H1 (cell line): ENCODE measurements at regions not wholly inside any gene's neighbourhood (a gene's known extent, or its start where the extent isn't known, plus 50 kb on each side); places are given as distances from the start of the nearest gene placed in this dataset.
"Not testable (repeated sequence)": the region's sequence is repeated elsewhere in the genome, so short reads cannot be mapped to it uniquely, and the experiment has no call there.

Source experiments
- CTCF ChIA-PET: fragments of 300-600 bp; sonication (Branson Sonifier 250); formaldehyde crosslinking; loops from one replicate; lab custom pipeline; 2021; ENCODE audit not compliant: partially characterized antibody; lab: Charles Lee
- POLR2A ChIA-PET: fragments of 300-600 bp; sonication (Branson Sonifier 250); formaldehyde crosslinking; loops from one replicate; lab custom pipeline; 2021; ENCODE audit warnings: inconsistent platforms; ENCODE audit not compliant: partially characterized antibody; lab: Charles Lee
- DNase-seq, 2 experiments: peaks; one replicate each; pipeline versions ENCODE4 v3.0.0 to v3.0.0-alpha.2; 2010 to 2022; ENCODE audit warnings: low spot score in 2 of 2, low read depth in 1 of 2, mixed read lengths in 1 of 2
- FAIRE-seq: peaks from 2 replicates; lab custom pipeline; 2011; peaks lifted over from hg19 to GRCh38; lab: Jason Lieb, UNC
- H2AFZ ChIP-seq: 2 replicates; pipeline ENCODE4 v1.8.1; 2012; ENCODE audit warnings: low read length, inconsistent platforms
- H2AK5ac ChIP-seq: 2 replicates; pipeline ENCODE4 v1.6.1; 2013; ENCODE audit warnings: low read depth, low read length
- H2BK120ac ChIP-seq: replicated peaks from 2 replicates; pipeline ENCODE3; 2013; ENCODE audit warnings: low read depth, low read length, inconsistent platforms
- H2BK12ac ChIP-seq: 2 replicates; pipeline ENCODE4 v1.6.1; 2013; ENCODE audit warnings: low read depth, low read length
- H2BK15ac ChIP-seq: 2 replicates; pipeline ENCODE4 v1.6.1; 2013; ENCODE audit warnings: low read length
- H2BK20ac ChIP-seq: 2 replicates; pipeline ENCODE4 v1.6.1; 2013; ENCODE audit warnings: low read length
- H2BK5ac ChIP-seq: 2 replicates; pipeline ENCODE4 v1.6.1; 2013; ENCODE audit warnings: low read depth, low read length
- H3K14ac ChIP-seq: 2 replicates; pipeline ENCODE4 v1.6.1; 2013; ENCODE audit warnings: inconsistent platforms; ENCODE audit not compliant: insufficient read length
- H3K18ac ChIP-seq: 2 replicates; pipeline ENCODE4 v1.6.1; 2013; ENCODE audit warnings: low read length; ENCODE audit errors: extremely low read depth
- H3K23ac ChIP-seq: 2 replicates; pipeline ENCODE4 v1.6.1; 2013; ENCODE audit warnings: inconsistent platforms; ENCODE audit not compliant: insufficient read length
- H3K23me2 ChIP-seq: 2 replicates; pipeline ENCODE4 v1.6.1; 2013; ENCODE audit warnings: low read depth, low read length
- H3K27ac ChIP-seq: 2 replicates; pipeline ENCODE4 v1.6.1; 2011; ENCODE audit warnings: low read depth, low read length, inconsistent platforms
- H3K27me3 ChIP-seq, 4 experiments: replicated peaks in 1 of 4; 1 replicate in 1 of 4; 2 replicates in 3 of 4; pipeline versions ENCODE4 v1.6.1 to v1.8.1; 2011 to 2013; ENCODE audit warnings: low read length in 3 of 4, mild to moderate bottlenecking in 3 of 4, inconsistent platforms in 2 of 4, mixed read lengths in 2 of 4, moderate library complexity in 1 of 4; ENCODE audit not compliant: control insufficient read depth in 3 of 4, insufficient read depth in 3 of 4; ENCODE audit errors: extremely low read depth in 1 of 4
- H3K36me3 ChIP-seq, 4 experiments: 2 replicates each; pipeline versions ENCODE4 v1.6.1 to v1.8.1; 2011 to 2013; ENCODE audit warnings: mild to moderate bottlenecking in 4 of 4, low read length in 3 of 4, moderate library complexity in 2 of 4, control low read depth in 1 of 4, inconsistent platforms in 1 of 4; ENCODE audit not compliant: insufficient read depth in 4 of 4, control insufficient read depth in 2 of 4
- H3K4ac ChIP-seq: replicated peaks from 2 replicates; pipeline ENCODE3; 2013; ENCODE audit warnings: low read length, low read depth, mixed read lengths, inconsistent platforms; ENCODE audit not compliant: insufficient read length
- H3K4me1 ChIP-seq, 4 experiments: replicated peaks in 1 of 4; 1 replicate in 1 of 4; 2 replicates in 3 of 4; pipeline versions ENCODE4 v1.6.1 to v1.8.1; 2011 to 2013; ENCODE audit warnings: low read length in 3 of 4, inconsistent platforms in 2 of 4, mixed read lengths in 1 of 4; ENCODE audit not compliant: insufficient read depth in 4 of 4, control insufficient read depth in 3 of 4
- H3K4me2 ChIP-seq, 2 experiments: 2 replicates each; pipeline versions ENCODE4 v1.6.1 to v1.8.1; 2011 to 2013; ENCODE audit warnings: low read depth in 2 of 2, low read length in 2 of 2, control low read depth in 1 of 2, inconsistent platforms in 1 of 2, mild to moderate bottlenecking in 1 of 2; ENCODE audit not compliant: insufficient read depth in 1 of 2
- H3K4me3 ChIP-seq, 4 experiments: fragments of 200-600, 300-600 bp in 1 of 4; sonication (generic), shearing (Covaris generic), sonication (Bioruptor Twin) in 1 of 4; 2 replicates each; pipeline versions ENCODE4 v1.5.1 to v1.8.1; 2011 to 2016; ENCODE audit warnings: low read length in 4 of 4, low read depth in 3 of 4, control low read depth in 2 of 4, inconsistent platforms in 2 of 4, mild to moderate bottlenecking in 2 of 4, mixed read lengths in 1 of 4, moderate library complexity in 1 of 4; ENCODE audit not compliant: insufficient read depth in 2 of 4; ENCODE audit errors: extremely low read depth in 1 of 4
- H3K56ac ChIP-seq: replicated peaks from 2 replicates; pipeline ENCODE3; 2013; ENCODE audit warnings: low read depth, mild to moderate bottlenecking, mixed read lengths, low read length, inconsistent platforms; ENCODE audit not compliant: insufficient read length
- H3K79me1 ChIP-seq: 2 replicates; pipeline ENCODE4 v1.6.1; 2013; ENCODE audit warnings: low read depth, low read length, control low read depth
- H3K79me2 ChIP-seq, 2 experiments: 2 replicates each; pipeline versions ENCODE4 v1.6.1 to v1.8.1; 2012 to 2013; ENCODE audit warnings: low read length in 2 of 2, mild to moderate bottlenecking in 2 of 2, inconsistent platforms in 1 of 2; ENCODE audit not compliant: insufficient read depth in 2 of 2, control insufficient read depth in 1 of 2
- H3K9ac ChIP-seq, 4 experiments: replicated peaks in 1 of 4; 1 replicate in 1 of 4; 2 replicates in 3 of 4; pipeline versions ENCODE4 v1.6.1 to v1.8.1; 2011 to 2013; ENCODE audit warnings: low read depth in 3 of 4, low read length in 3 of 4, control low read depth in 2 of 4, mild to moderate bottlenecking in 2 of 4, moderate library complexity in 2 of 4, inconsistent platforms in 1 of 4; ENCODE audit errors: extremely low read depth in 1 of 4
- H3K9me3 ChIP-seq, 2 experiments: 2 replicates each; pipeline versions ENCODE4 v1.6.1 to v1.8.1; 2012 to 2013; ENCODE audit warnings: mild to moderate bottlenecking in 2 of 2, moderate library complexity in 2 of 2, control low read depth in 1 of 2, inconsistent platforms in 1 of 2, low read depth in 1 of 2, low read length in 1 of 2, mixed read lengths in 1 of 2; ENCODE audit not compliant: insufficient read depth in 2 of 2
- H4K20me1 ChIP-seq, 2 experiments: replicated peaks in 1 of 2; 2 replicates each; pipeline versions ENCODE3 to v1.8.1; 2011 to 2013; ENCODE audit warnings: inconsistent platforms in 2 of 2, low read length in 2 of 2, mild to moderate bottlenecking in 1 of 2; ENCODE audit not compliant: insufficient read depth in 2 of 2, control insufficient read depth in 1 of 2
- H4K5ac ChIP-seq: 2 replicates; pipeline ENCODE4 v1.6.1; 2013; ENCODE audit warnings: low read length, low read depth, mixed read lengths, inconsistent platforms; ENCODE audit not compliant: insufficient read length
- H4K8ac ChIP-seq: 2 replicates; pipeline ENCODE4 v1.8.0; 2013; ENCODE audit warnings: mild to moderate bottlenecking, moderate library complexity, low read length, inconsistent platforms; ENCODE audit not compliant: insufficient read depth; ENCODE audit errors: extremely low read depth
- H4K91ac ChIP-seq: replicated peaks from 2 replicates; pipeline ENCODE3; 2013; ENCODE audit warnings: low read length, mixed read lengths, inconsistent platforms; ENCODE audit not compliant: insufficient read length
- WGBS, 2 experiments: shearing (Covaris generic) in 1 of 2; methylation state at CpG; one replicate each; pipeline versions ENCODE4 v1.1.6 to v1.1.7; 2013 to 2015; ENCODE audit warnings: low lambda C conversion rate in 2 of 2, mixed read lengths in 2 of 2, inconsistent platforms in 1 of 2, low coverage in 1 of 2, missing lambda C conversion rate in 1 of 2; ENCODE audit not compliant: insufficient replicate concordance in 2 of 2, insufficient coverage in 1 of 2, insufficient read length in 1 of 2; ENCODE audit errors: extremely low coverage in 1 of 2, missing lambda C conversion rate in 1 of 2; 5-methylcytosine and 5-hydroxymethylcytosine counted together

DNA sequence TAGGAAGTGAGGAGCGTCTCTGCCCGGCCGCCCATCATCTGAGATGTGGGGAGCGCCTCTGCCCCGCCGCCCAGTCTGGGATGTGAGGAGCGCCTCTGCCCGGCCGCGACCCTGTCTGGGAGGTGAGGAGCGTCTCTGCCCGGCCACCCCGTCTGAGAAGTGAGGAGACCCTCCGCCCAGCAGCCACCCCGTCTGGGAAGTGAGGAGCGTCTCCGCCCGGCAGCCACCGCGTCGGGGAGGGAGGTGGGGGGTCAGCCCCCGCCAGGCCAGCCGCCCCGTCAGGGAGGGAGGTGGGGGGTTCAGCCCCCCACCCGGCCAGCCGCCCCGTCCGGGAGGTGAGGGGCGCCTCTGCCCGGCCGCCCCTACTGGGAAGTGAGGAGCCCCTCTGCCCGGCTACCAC is 188.9 kb downstream of the SPANXN1 start:
- H3K4me2 ChIP-seq, H2BK15ac ChIP-seq, H4K5ac ChIP-seq, H3K9me3 ChIP-seq, H2AFZ ChIP-seq, H3K36me3 ChIP-seq, H3K27me3 ChIP-seq, H3K18ac ChIP-seq, H2BK12ac ChIP-seq, FAIRE-seq, H3K23ac ChIP-seq, H2BK5ac ChIP-seq, CTCF ChIA-PET, H4K91ac ChIP-seq, POLR2A ChIA-PET, H3K56ac ChIP-seq, H2BK120ac ChIP-seq, H3K27ac ChIP-seq, H4K8ac ChIP-seq, H3K4me3 ChIP-seq, H3K79me2 ChIP-seq, H3K9ac ChIP-seq, H2BK20ac ChIP-seq, H4K20me1 ChIP-seq, H2AK5ac ChIP-seq, H3K23me2 ChIP-seq, H3K4me1 ChIP-seq, H3K79me1 ChIP-seq, DNase-seq, H3K4ac ChIP-seq, H3K14ac ChIP-seq: not testable (repeated sequence)
- no CpG with 5 or more reads among the region's 32 CpGs for WGBS, 2 experiments
